ENCODE measurements at regions not wholly inside any gene's neighbourhood (a gene's known extent, or its start where the extent isn't known, plus 50 kb on each side); places are given as distances from the start of the nearest gene placed in this dataset.

DNA sequence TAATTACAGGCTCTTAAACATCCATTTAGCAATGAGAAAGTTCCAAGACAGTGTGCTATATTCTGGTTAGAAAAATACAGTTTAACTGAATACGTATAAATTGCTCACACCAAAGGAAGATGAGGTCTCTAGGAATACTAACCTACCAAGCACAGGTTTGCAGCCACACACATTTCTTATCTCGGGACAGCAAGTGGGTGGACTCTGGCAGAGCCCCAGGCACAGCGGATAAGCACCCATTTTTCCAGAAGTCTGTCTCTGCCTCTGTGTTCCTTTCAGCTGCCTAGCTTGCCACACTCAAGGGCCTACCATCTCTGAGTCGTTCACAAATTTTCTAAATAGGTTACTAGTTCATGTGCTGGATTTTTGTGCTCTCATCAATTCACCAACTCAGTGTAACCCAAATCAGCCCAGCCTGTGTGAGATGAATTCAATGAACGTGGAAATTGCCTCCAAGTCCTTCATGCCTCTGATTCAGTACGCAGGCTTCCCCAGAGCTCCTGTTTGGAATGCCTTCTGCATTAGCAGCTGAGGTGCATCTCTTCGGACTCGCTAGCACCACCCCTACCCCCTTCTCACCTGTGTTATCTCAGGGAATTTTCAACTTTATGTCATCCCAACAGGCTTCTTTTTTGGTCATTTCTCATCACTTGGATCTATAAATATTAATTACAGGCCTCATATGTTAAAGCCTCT is 581.0 kb upstream of the CDH11 start:
- no peak overlapping the region for H3K9ac ChIP-seq (ENCODE audit: low read length)
- RAD21 ChIA-PET (ENCODE audit: low non-redundant PET in 1 of 2, low total read pairs in 2 of 2, uncharacterized antibody in 2 of 2, unreplicated experiment in 2 of 2), result no interaction called here
- no peaks in the 10 kb centered on the region for H3K9me3 ChIP-seq (ENCODE audit: control insufficient read depth in 1 of 2, insufficient read depth in 1 of 2, low read depth in 1 of 2, low read length in 2 of 2)
- no peak overlapping the region for H2AFZ ChIP-seq (ENCODE audit: low read depth, low read length, poor library complexity, severe bottlenecking)
- H3K4me3 ChIP-seq (replicated peaks in 1 of 2; ENCODE audit: low read depth in 1 of 2, low read length in 2 of 2), result no peak overlapping the region
- H3K4me2 ChIP-seq (ENCODE audit: low read length), result no peak overlapping the region
- intact Hi-C loops (cut with micrococcal nuclease), result no loop called here
- H3K4me1 ChIP-seq (ENCODE audit: control insufficient read depth in 1 of 2, insufficient read depth in 2 of 2, low read length in 2 of 2), result no peaks in the 10 kb centered on the region
- H3K79me2 ChIP-seq (ENCODE audit: insufficient read depth, low read length), result no peaks in the 10 kb centered on the region
- no peaks in the 10 kb centered on the region for H3K36me3 ChIP-seq (ENCODE audit: control insufficient read depth in 1 of 2, insufficient read depth in 2 of 2, low read length in 2 of 2)
- no TSS peak for BruUV-seq (replicated peaks)
- DNase-seq (ENCODE audit: low read depth, low spot score), result no peak
- CTCF ChIA-PET, result no interaction called here
- POLR2A ChIA-PET, result no interaction called here
- H3K27me3 ChIP-seq (ENCODE audit: insufficient read depth, low read length), result no peaks in the 10 kb centered on the region
- H3K9me2 ChIP-seq (ENCODE audit: insufficient read depth), result no peaks in the 10 kb centered on the region
- no peak for TF ChIP-seq POLR2A (IDR thresholded peaks at IDR 0.05; ENCODE audit: borderline replicate concordance, extremely low read depth, insufficient read depth, insufficient read length)
- no peak for TF ChIP-seq JUND (IDR thresholded peaks at IDR 0.05)
- TF ChIP-seq YY1 (IDR thresholded peaks at IDR 0.05; ENCODE audit: extremely low read depth, insufficient replicate concordance, low read depth, low read length), result no peak
- no peak for TF ChIP-seq SP1 (IDR thresholded peaks at IDR 0.05; ENCODE audit: low read depth)
- TF ChIP-seq, protein P1, sequence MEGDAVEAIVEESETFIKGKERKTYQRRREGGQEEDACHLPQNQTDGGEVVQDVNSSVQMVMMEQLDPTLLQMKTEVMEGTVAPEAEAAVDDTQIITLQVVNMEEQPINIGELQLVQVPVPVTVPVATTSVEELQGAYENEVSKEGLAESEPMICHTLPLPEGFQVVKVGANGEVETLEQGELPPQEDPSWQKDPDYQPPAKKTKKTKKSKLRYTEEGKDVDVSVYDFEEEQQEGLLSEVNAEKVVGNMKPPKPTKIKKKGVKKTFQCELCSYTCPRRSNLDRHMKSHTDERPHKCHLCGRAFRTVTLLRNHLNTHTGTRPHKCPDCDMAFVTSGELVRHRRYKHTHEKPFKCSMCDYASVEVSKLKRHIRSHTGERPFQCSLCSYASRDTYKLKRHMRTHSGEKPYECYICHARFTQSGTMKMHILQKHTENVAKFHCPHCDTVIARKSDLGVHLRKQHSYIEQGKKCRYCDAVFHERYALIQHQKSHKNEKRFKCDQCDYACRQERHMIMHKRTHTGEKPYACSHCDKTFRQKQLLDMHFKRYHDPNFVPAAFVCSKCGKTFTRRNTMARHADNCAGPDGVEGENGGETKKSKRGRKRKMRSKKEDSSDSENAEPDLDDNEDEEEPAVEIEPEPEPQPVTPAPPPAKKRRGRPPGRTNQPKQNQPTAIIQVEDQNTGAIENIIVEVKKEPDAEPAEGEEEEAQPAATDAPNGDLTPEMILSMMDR (IDR thresholded peaks at IDR 0.05 in 2 of 3, conservative IDR thresholded peaks at IDR 0.05 in 1 of 3; ENCODE audit: borderline replicate concordance in 1 of 3, insufficient read depth in 1 of 3, low read depth in 2 of 3, low read length in 2 of 3), result no peak
- no peak for TF ChIP-seq EZH2 (IDR thresholded peaks at IDR 0.05)
- no peak for TF ChIP-seq ZBTB33 (IDR thresholded peaks at IDR 0.05; ENCODE audit: extremely low read depth, insufficient replicate concordance, low read length)
- no peak for TF ChIP-seq ZNF274 (IDR thresholded peaks at IDR 0.05; ENCODE audit: low read depth, low read length)
- ATAC-seq, result no peak
- no peak overlapping the region for H3K27ac ChIP-seq (ENCODE audit: low read depth, low read length)
- no peaks in the 10 kb centered on the region for H4K20me1 ChIP-seq (ENCODE audit: insufficient read depth)
